Lower leg skin (tissue), 4 donors: ENCODE measurements at regions not wholly inside any gene's neighbourhood (a gene's known extent, or its start where the extent isn't known, plus 50 kb on each side); places are given as distances from the start of the nearest gene placed in this dataset.

Experiments used
- DNase-seq, 2 donors: peaks; one replicate each; pipeline ENCODE4 v3.0.0-alpha.2; 2019; ENCODE audit warnings: low spot score in 2 of 2
- H3K4me3 ChIP-seq: fragments of 200-600 bp; sonication (generic); 2 replicates; pipeline ENCODE4 v1.5.1; 2017; ENCODE audit warnings: mild to moderate bottlenecking, low read depth; ENCODE audit not compliant: poor library complexity, severe bottlenecking
- CTCF ChIP-seq, 3 donors: fragments of 450-650 bp; IDR thresholded peaks; one replicate each; pipeline ENCODE4 v1.5.1; 2016; ENCODE audit warnings: antibody characterized with exemption in 3 of 3, mild to moderate bottlenecking in 3 of 3, moderate library complexity in 2 of 3
- POLR2A ChIP-seq, 2 donors: fragments of 450-650 bp; IDR thresholded peaks; one replicate each; pipeline ENCODE4 v1.6.1; 2016 to 2017; ENCODE audit warnings: antibody characterized with exemption in 2 of 2, mild to moderate bottlenecking in 1 of 2, moderate library complexity in 1 of 2
- WGBS, 2 donors: methylation state at CpG; one replicate each; pipeline ENCODE4 v1.1.5; 2018; 5-methylcytosine and 5-hydroxymethylcytosine counted together
- intact Hi-C: fragments of 100-400 bp; cut with DNase I; formaldehyde crosslinking; loops from one replicate; pipeline ENCODE4 v1.15.0; 2023; ENCODE audit warnings: low total_unique reads

GRCh38 chr11:34570584-34570983 lies 50.3 kb upstream of the EHF start:
- WGBS, 2 donors = 45 to 68% methylated on average over 5 of the region's 5 CpGs
- DNase-seq = peak in 1 of 2 donors; percentile 47
- no peak overlapping the region for H3K4me3 ChIP-seq
- TF ChIP-seq POLR2A (IDR thresholded peaks at IDR 0.05) = no peak
- no peak for TF ChIP-seq CTCF (IDR thresholded peaks at IDR 0.05)
- intact Hi-C loops = no loop called here
